Spinal cord (tissue), 9 donors: ENCODE measurements at regions not wholly inside any gene's neighbourhood (a gene's known extent, or its start where the extent isn't known, plus 50 kb on each side); places are given as distances from the start of the nearest gene placed in this dataset.

Source experiments
- DNase-seq, 6 donors: peaks; one replicate each; pipeline versions ENCODE4 v3.0.0 to v3.0.0-alpha.2; 2013 to 2015; ENCODE audit warnings: low spot score in 6 of 6, low read depth in 4 of 6
- H3K27ac ChIP-seq: one replicate; pipeline ENCODE4 v1.5.1; 2013; ENCODE audit warnings: low read depth, low read length, control low read depth
- H3K27me3 ChIP-seq: one replicate; pipeline ENCODE4 v1.6.1; 2013; ENCODE audit warnings: low read length; ENCODE audit not compliant: control insufficient read depth, insufficient read depth
- H3K36me3 ChIP-seq: one replicate; pipeline ENCODE4 v1.6.1; 2013; ENCODE audit warnings: low read length; ENCODE audit not compliant: control insufficient read depth, insufficient read depth
- H3K4me1 ChIP-seq: one replicate; pipeline ENCODE4 v1.6.1; 2013; ENCODE audit warnings: low read length; ENCODE audit not compliant: control insufficient read depth, insufficient read depth
- H3K4me3 ChIP-seq: one replicate; pipeline ENCODE4 v1.5.1; 2013; ENCODE audit warnings: low read depth, low read length, control low read depth
- H3K9me3 ChIP-seq: one replicate; pipeline ENCODE4 v1.6.1; 2013; ENCODE audit warnings: low read length; ENCODE audit not compliant: control insufficient read depth, insufficient read depth
- WGBS: methylation state at CpG from one replicate; pipeline ENCODE4 v1.1.5; 2013; ENCODE audit warnings: missing lambda C conversion rate; ENCODE audit not compliant: insufficient coverage; 5-methylcytosine and 5-hydroxymethylcytosine counted together
- donor health status: healthy.

GRCh38 chr16:63928421-63928820, 1193.4 kb downstream of the CDH11 start:
- Histone ChIP-seq H3K27me3 (no peaks in the 10 kb centered on the region), H3K9me3 (no peaks in the 10 kb centered on the region), H3K4me3 (no peak overlapping the region), H3K4me1 (no peaks in the 10 kb centered on the region), H3K27ac (no peak overlapping the region), H3K36me3 (no peaks in the 10 kb centered on the region)
- DNase-seq: peak in 1 of 6 donors; percentile 31
- WGBS: 89% methylated on average over 4 of the region's 4 CpGs

- no peaks in the 10 kb centered on the region for H3K9me3 ChIP-seq
- WGBS: 38% methylated on average over 3 of the region's 5 CpGs
- H3K27me3 ChIP-seq: no peaks in the 10 kb centered on the region
- H3K36me3 ChIP-seq: no peaks in the 10 kb centered on the region
- H3K4me1 ChIP-seq: no peaks in the 10 kb centered on the region
- H3K4me3 ChIP-seq: no peak overlapping the region
- H3K27ac ChIP-seq: no peak overlapping the region
- DNase-seq: peak in 2 of 6 donors; percentile 6 to 17
Measured at GRCh38 chr16:63925221-63925620, 1196.6 kb downstream of the CDH11 start.

DNA sequence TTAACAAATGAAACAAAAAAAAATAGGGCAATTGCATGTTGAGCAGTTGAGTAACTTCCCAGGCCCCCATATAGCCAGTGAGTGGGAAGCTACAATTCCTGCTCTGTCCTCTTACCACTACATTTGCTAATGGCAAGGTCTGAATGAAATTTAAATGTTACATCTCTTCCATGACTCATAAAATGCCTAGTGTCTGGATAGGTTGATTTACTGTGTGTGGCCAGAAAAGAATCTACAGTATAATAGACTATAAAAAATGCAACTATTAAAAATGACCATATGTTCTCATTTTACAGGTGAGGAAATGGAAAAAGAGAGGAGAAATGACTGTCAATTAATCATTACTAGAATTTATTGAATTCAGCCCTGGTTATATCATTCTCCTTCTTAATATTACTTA, 1199.3 kb downstream of the CDH11 start:
- H3K4me3 ChIP-seq: no peak overlapping the region
- H3K4me1 ChIP-seq: no peaks in the 10 kb centered on the region
- H3K9me3 ChIP-seq: no peaks in the 10 kb centered on the region
- no peaks in the 10 kb centered on the region for H3K36me3 ChIP-seq
- DNase-seq: peak in 1 of 6 donors; percentile 3
- no peaks in the 10 kb centered on the region for H3K27me3 ChIP-seq
- no peak overlapping the region for H3K27ac ChIP-seq

GRCh38 chr16:63921737-63922295, 1200.0 kb downstream of the CDH11 start:
- Histone ChIP-seq H3K27ac (no peak overlapping the region), H3K36me3 (no peaks in the 10 kb centered on the region), H3K27me3 (no peaks in the 10 kb centered on the region), H3K9me3 (no peaks in the 10 kb centered on the region), H3K4me1 (no peaks in the 10 kb centered on the region), H3K4me3 (no peak overlapping the region)
- DNase-seq: peak in 1 of 6 donors; percentile 3
- WGBS: 93% methylated on average over 3 of the region's 3 CpGs

DNA sequence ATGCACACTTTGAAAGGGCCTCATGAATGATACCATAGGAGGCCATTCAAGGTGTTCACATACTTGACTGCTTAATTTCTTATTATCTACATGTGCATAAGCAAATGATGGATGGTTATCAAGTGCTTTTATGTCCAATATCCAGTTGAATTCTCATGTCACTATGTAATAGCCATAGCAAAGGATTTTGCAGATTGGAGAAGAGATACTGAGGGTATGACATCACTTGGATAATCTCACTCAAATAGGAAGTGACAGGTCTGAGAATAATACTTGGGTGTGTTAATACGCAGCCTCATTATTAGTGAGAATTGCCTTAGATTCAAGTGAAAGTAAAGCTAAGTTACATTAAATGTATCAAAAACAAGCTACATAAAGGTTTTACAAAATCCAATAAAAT, 1208.6 kb downstream of the CDH11 start:
- WGBS: no CpG with 5 or more reads among the region's 1 CpG
- Histone ChIP-seq H3K36me3 (no peaks in the 10 kb centered on the region), H3K4me3 (no peak overlapping the region), H3K27ac (no peak overlapping the region), H3K27me3 (no peaks in the 10 kb centered on the region), H3K9me3 (no peaks in the 10 kb centered on the region), H3K4me1 (no peaks in the 10 kb centered on the region)
- DNase-seq: no peak

- Histone ChIP-seq H3K4me1 (no peaks in the 10 kb centered on the region), H3K27ac (no peak overlapping the region), H3K27me3 (no peaks in the 10 kb centered on the region), H3K9me3 (no peaks in the 10 kb centered on the region), H3K36me3 (no peaks in the 10 kb centered on the region), H3K4me3 (no peak overlapping the region)
- no peak for DNase-seq
- 90% methylated on average over 2 of the region's 2 CpGs for WGBS
Measured at GRCh38 chr16:63907251-63907650, 1214.6 kb downstream of the CDH11 start.

- Histone ChIP-seq H3K9me3 (no peaks in the 10 kb centered on the region), H3K27ac (no peak overlapping the region), H3K36me3 (no peaks in the 10 kb centered on the region), H3K4me1 (no peaks in the 10 kb centered on the region), H3K4me3 (no peak overlapping the region), H3K27me3 (no peaks in the 10 kb centered on the region)
- DNase-seq: no peak
- 94% methylated on average over 2 of the region's 2 CpGs for WGBS
Measured at GRCh38 chr16:63904930-63905329, 1216.9 kb downstream of the CDH11 start.

DNA sequence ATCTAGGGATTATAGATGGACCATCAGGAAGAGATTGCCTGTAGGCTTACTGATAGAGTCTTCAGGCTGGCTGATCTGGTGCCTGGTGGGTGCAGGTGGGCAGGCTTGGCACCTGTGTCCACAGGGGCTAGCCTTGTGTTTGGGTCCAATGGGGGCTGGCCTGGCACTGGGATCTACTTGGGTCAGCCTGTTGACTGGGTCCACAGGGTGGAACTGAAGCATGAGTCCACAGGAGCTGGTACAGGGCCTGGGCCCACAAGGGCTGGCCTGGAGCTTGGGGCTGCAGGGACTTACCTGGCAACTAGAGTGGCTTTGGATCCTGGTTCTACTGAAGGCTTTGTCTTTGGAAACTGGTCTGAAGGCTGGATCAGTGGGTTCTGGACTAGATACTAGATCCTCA, 1217.7 kb downstream of the CDH11 start:
- H3K9me3 ChIP-seq: no peaks in the 10 kb centered on the region
- H3K27me3 ChIP-seq: no peaks in the 10 kb centered on the region
- no peak overlapping the region for H3K27ac ChIP-seq
- DNase-seq: no peak
- H3K36me3 ChIP-seq: no peaks in the 10 kb centered on the region
- H3K4me3 ChIP-seq: no peak overlapping the region
- H3K4me1 ChIP-seq: no peaks in the 10 kb centered on the region

DNA sequence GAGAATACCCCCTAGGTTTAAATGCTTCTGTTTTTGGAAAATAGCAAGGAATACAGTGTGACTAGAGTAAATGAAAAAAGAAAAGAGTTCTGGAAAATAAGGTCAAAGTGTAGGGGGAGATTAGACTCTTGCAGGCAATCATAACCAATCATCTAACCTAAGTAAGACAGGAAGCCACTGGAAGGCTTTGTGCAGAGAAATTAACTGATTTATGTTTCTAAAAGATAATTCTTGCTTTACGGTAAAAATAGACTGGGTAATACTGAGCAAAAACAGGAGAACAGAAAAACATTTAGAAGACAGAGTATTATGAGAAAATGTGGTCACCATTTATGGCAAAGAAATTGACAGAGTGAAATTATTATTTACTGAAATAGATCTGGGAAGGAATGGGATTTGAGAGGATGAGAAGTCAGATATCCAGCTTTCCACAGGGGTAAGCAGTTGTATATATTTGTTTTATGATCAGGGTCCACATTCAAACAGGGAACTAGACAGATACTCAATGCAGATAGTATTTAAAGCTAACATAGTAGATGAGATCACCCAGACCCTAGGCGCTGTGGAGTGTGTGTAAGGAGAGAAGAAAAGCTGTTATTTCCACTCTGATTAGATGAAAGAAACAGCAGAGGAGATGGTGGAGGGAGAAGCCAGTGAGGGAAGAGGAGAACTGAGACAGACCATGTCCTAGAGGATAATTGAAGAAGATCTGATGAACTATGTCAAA, 1225.3 kb downstream of the CDH11 start:
- no peaks in the 10 kb centered on the region for H3K36me3 ChIP-seq
- H3K9me3 ChIP-seq: no peaks in the 10 kb centered on the region
- H3K4me1 ChIP-seq: no peaks in the 10 kb centered on the region
- no peaks in the 10 kb centered on the region for H3K27me3 ChIP-seq
- H3K4me3 ChIP-seq: no peak overlapping the region
- DNase-seq: no peak
- no peak overlapping the region for H3K27ac ChIP-seq
- WGBS: 100% methylated on average over 1 of the region's 2 CpGs

GRCh38 chr16:63890723-63891122, 1231.1 kb downstream of the CDH11 start:
- Histone ChIP-seq H3K36me3 (no peaks in the 10 kb centered on the region), H3K9me3 (no peaks in the 10 kb centered on the region), H3K4me3 (no peak overlapping the region), H3K27me3 (no peaks in the 10 kb centered on the region), H3K4me1 (no peaks in the 10 kb centered on the region), H3K27ac (no peak overlapping the region)
- no peak for DNase-seq
